OCI-LY1 (cell line): ENCODE measurements at regions not wholly inside any gene's neighbourhood (a gene's known extent, or its start where the extent isn't known, plus 50 kb on each side); places are given as distances from the start of the nearest gene placed in this dataset.

ENCODE experiments used
- H2AFZ ChIP-seq: fragments of 200-600 bp; sonication (generic), shearing (Covaris generic); 2 replicates; pipeline ENCODE4 v1.6.0; 2014; ENCODE audit warnings: antibody characterized with exemption, mild to moderate bottlenecking, low read length
- H3F3A ChIP-seq: fragments of 200-600 bp; sonication (generic), shearing (Covaris generic); 2 replicates; pipeline ENCODE4 v1.6.0; 2014; ENCODE audit warnings: mild to moderate bottlenecking, antibody characterized with exemption, low read length, moderate library complexity; ENCODE audit not compliant: insufficient read depth
- H3K27ac ChIP-seq: fragments of 200-600 bp; sonication (generic); 2 replicates; pipeline ENCODE4 v1.5.1; 2014; ENCODE audit warnings: low read length, mixed run types, mild to moderate bottlenecking, low read depth; ENCODE audit not compliant: poor library complexity, severe bottlenecking
- H3K27me3 ChIP-seq: fragments of 200-600 bp; sonication (generic); 2 replicates; pipeline ENCODE4 v1.6.0; 2014; ENCODE audit warnings: antibody characterized with exemption, mild to moderate bottlenecking, low read length, moderate library complexity; ENCODE audit not compliant: insufficient read depth
- H3K36me3 ChIP-seq: fragments of 200-600 bp; sonication (generic); 2 replicates; pipeline ENCODE4 v1.6.1; 2014; ENCODE audit warnings: mild to moderate bottlenecking, antibody characterized with exemption, low read length, moderate library complexity, mixed read lengths; ENCODE audit not compliant: insufficient read depth
- H3K4me1 ChIP-seq: fragments of 200-600 bp; sonication (generic); 2 replicates; pipeline ENCODE4 v1.5.1; 2014; ENCODE audit warnings: mild to moderate bottlenecking, low read length, moderate library complexity; ENCODE audit not compliant: insufficient read depth, severe bottlenecking
- H3K4me2 ChIP-seq: fragments of 200-600 bp; sonication (generic), shearing (Covaris generic); 2 replicates; pipeline ENCODE4 v1.6.1; 2014; ENCODE audit warnings: low read length
- H3K4me3 ChIP-seq: fragments of 200-600 bp; sonication (generic); 2 replicates; pipeline ENCODE4 v1.5.1; 2014; ENCODE audit warnings: low read length, low read depth, mild to moderate bottlenecking, mixed read lengths; ENCODE audit not compliant: poor library complexity, severe bottlenecking
- H3K79me2 ChIP-seq: fragments of 200-600 bp; shearing (Covaris generic); 2 replicates; pipeline ENCODE4 v1.6.1; 2016; ENCODE audit warnings: mixed run types, low read length, mixed read lengths; ENCODE audit not compliant: insufficient read depth
- H3K9ac ChIP-seq: fragments of 200-600 bp; sonication (generic), shearing (Covaris generic); 2 replicates; pipeline ENCODE4 v1.6.1; 2014; ENCODE audit warnings: mild to moderate bottlenecking, low read length, mixed read lengths
- H3K9me2 ChIP-seq: fragments of 200-600 bp; sonication (generic), shearing (Covaris generic); 2 replicates; pipeline ENCODE4 v1.6.1; 2014; ENCODE audit warnings: low read depth, mild to moderate bottlenecking, low read length, mixed read lengths
- H3K9me3 ChIP-seq: fragments of 200-600 bp; shearing (Covaris generic); 2 replicates; pipeline ENCODE4 v1.6.1; 2014; ENCODE audit warnings: low read length, mixed read lengths
- H4K20me1 ChIP-seq: fragments of 200-600 bp; sonication (generic), shearing (Covaris generic); 2 replicates; pipeline ENCODE4 v1.6.0; 2016; ENCODE audit warnings: mild to moderate bottlenecking, low read length; ENCODE audit not compliant: insufficient read depth
- EZH2 ChIP-seq: fragments of 200-600 bp; sonication (generic), shearing (Covaris generic); IDR thresholded peaks from 2 replicates; pipeline ENCODE4 v1.8.0; 2017; ENCODE audit warnings: borderline replicate concordance, mixed run types, mild to moderate bottlenecking, antibody characterized with exemption, low read length, moderate library complexity, mixed read lengths
- TF ChIP-seq, protein P1 (sequence below): fragments of 200-600 bp; sonication (generic), shearing (Covaris generic); IDR thresholded peaks from 2 replicates; pipeline ENCODE4 v1.5.1; 2017; ENCODE audit warnings: mild to moderate bottlenecking, antibody characterized with exemption, low read length, moderate library complexity, mixed read lengths

DNA sequence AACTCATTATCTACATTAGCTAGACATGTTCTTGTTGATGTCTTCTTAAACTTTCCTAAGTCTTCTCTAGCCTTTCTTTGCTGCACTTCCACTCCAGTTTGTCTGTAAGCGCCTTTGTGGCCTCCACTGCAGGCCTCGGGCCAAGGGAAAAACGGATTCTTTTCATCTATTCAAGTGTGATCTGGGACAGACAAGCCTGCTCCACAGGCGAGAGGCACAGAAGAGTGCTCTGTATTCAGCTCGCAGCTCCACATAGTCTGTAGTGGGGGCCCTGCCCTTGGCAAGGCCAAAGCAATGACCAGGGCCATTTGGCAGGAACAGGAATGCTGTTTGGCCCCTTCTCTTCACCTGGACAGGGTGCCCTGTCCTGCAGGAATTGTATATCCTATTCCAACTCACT lies 84.1 kb upstream of the BARX2 start:
- Histone ChIP-seq H3F3A (no peaks in the 10 kb centered on the region), H3K36me3 (no peaks in the 10 kb centered on the region), H3K9ac (no peak overlapping the region), H3K27ac (no peak overlapping the region), H3K4me3 (no peak overlapping the region), H3K79me2 (no peaks in the 10 kb centered on the region), H3K4me1 (no peaks in the 10 kb centered on the region), H3K9me2 (no peaks in the 10 kb centered on the region), H2AFZ (no peak overlapping the region), H3K4me2 (no peak overlapping the region), H3K27me3 (no peaks in the 10 kb centered on the region), H3K9me3 (no peaks in the 10 kb centered on the region), H4K20me1 (no peaks in the 10 kb centered on the region)
- TF ChIP-seq EZH2, result no peak

DNA sequence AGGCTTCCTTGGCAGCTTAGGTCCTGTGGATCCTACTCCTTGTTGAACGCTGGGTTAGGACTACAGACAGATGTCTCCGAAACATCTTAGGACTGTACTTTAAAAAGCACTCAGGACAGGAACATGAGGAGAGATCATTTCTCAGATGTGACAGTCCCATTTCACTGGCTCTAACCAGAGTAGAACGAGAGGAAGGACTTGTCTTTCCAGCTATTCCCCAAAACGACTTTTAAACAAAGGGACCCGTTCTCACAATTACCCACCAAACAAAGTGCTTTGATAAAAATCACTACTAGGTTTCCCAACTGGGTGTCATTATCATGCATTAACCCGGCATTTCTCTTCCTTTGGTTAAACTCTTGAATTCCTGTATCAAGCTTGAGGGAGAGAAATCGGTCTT lies 84.7 kb upstream of the BARX2 start:
- H3K4me1 ChIP-seq, result no peaks in the 10 kb centered on the region
- H2AFZ ChIP-seq, result no peak overlapping the region
- no peak overlapping the region for H3K27ac ChIP-seq
- H3K79me2 ChIP-seq, result no peaks in the 10 kb centered on the region
- H3K27me3 ChIP-seq, result no peaks in the 10 kb centered on the region
- no peaks in the 10 kb centered on the region for H3K9me3 ChIP-seq
- no peaks in the 10 kb centered on the region for H4K20me1 ChIP-seq
- H3K36me3 ChIP-seq, result no peaks in the 10 kb centered on the region
- no peaks in the 10 kb centered on the region for H3K9me2 ChIP-seq
- no peak overlapping the region for H3K9ac ChIP-seq
- no peak overlapping the region for H3K4me2 ChIP-seq
- no peaks in the 10 kb centered on the region for H3F3A ChIP-seq
- TF ChIP-seq, protein P1, sequence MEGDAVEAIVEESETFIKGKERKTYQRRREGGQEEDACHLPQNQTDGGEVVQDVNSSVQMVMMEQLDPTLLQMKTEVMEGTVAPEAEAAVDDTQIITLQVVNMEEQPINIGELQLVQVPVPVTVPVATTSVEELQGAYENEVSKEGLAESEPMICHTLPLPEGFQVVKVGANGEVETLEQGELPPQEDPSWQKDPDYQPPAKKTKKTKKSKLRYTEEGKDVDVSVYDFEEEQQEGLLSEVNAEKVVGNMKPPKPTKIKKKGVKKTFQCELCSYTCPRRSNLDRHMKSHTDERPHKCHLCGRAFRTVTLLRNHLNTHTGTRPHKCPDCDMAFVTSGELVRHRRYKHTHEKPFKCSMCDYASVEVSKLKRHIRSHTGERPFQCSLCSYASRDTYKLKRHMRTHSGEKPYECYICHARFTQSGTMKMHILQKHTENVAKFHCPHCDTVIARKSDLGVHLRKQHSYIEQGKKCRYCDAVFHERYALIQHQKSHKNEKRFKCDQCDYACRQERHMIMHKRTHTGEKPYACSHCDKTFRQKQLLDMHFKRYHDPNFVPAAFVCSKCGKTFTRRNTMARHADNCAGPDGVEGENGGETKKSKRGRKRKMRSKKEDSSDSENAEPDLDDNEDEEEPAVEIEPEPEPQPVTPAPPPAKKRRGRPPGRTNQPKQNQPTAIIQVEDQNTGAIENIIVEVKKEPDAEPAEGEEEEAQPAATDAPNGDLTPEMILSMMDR, result no peak
- TF ChIP-seq EZH2, result no peak
- H3K4me3 ChIP-seq, result no peak overlapping the region

DNA sequence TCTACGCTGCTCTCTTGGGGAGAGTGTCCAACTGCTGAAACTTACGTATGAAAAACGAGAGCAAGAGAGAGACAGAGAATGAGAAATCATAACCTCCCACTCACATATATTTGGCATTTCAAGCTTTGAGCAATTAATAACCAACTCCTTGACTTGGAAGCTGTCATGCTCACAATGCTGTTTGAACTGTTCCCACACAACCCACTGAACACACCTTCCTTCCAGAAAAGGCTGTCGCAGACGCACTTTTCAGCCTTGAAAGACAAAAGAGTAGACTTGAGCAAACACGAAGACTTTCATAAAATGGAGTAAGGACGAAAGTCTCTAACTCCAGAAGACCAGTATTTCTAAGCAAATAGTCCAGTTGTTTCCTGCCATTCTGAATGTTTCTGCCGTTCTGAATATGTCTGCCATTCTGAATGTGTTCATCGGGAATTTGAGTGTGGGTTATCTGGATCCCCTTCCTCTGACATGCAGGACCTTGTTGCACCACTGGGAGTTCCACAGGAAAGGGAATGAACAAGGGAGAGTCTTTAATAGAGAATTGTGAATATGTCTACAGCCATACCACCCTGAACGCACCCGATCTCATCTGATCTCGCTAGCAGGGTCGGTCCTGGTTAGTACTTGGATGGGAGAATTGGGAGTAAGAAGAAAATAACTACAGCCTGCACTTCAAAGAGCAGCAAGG lies 86.2 kb upstream of the BARX2 start:
- no peaks in the 10 kb centered on the region for H3K9me2 ChIP-seq
- no peak for TF ChIP-seq EZH2
- TF ChIP-seq, protein P1, result no peak
- no peaks in the 10 kb centered on the region for H3K27me3 ChIP-seq

DNA sequence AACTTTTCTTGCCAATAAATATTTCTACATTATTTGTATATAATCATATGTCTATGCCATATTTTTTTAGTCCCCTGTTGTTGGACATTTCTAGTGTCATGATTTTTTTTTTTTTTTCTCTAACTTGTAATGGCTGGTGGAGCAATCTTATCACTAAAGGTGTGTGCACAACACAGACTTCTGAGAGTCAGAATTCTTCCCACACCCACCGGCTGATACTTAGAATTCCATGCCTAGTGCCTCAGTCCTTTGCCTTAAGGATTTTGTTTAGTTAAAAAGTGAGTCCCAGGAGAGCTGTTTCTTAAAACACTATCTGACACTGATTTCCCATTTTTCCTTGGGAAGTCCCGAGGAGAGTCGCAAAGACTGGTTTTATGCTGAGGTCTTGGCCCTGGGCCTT lies 87.7 kb upstream of the BARX2 start:
- Histone ChIP-seq H3K36me3 (no peaks in the 10 kb centered on the region), H3K9me3 (no peaks in the 10 kb centered on the region), H4K20me1 (no peaks in the 10 kb centered on the region), H2AFZ (no peak overlapping the region), H3K27me3 (no peaks in the 10 kb centered on the region), H3K4me3 (no peak overlapping the region), H3K9ac (no peak overlapping the region), H3K27ac (no peak overlapping the region), H3F3A (no peaks in the 10 kb centered on the region), H3K9me2 (no peaks in the 10 kb centered on the region), H3K4me2 (no peak overlapping the region), H3K79me2 (no peaks in the 10 kb centered on the region), H3K4me1 (no peaks in the 10 kb centered on the region)
- no peak for TF ChIP-seq EZH2
- TF ChIP-seq, protein P1, result no peak

More for the DNA sequence above, 86.2 kb upstream of the BARX2 start:
- no peaks in the 10 kb centered on the region for H3K36me3 ChIP-seq
- H3K27ac ChIP-seq, result no peak overlapping the region
- H3K4me1 ChIP-seq, result no peaks in the 10 kb centered on the region
- H2AFZ ChIP-seq, result no peak overlapping the region
- no peak overlapping the region for H3K9ac ChIP-seq
- H3K9me3 ChIP-seq, result no peaks in the 10 kb centered on the region
- H3K4me3 ChIP-seq, result no peak overlapping the region
- H4K20me1 ChIP-seq, result no peaks in the 10 kb centered on the region
- H3K79me2 ChIP-seq, result no peaks in the 10 kb centered on the region
- no peak overlapping the region for H3K4me2 ChIP-seq
- H3F3A ChIP-seq, result no peaks in the 10 kb centered on the region
